ENCODE measurements at regions not wholly inside any gene's neighbourhood (a gene's known extent, or its start where the extent isn't known, plus 50 kb on each side); places are given as distances from the start of the nearest gene placed in this dataset.
"Not testable (repeated sequence)": the region's sequence is repeated elsewhere in the genome, so short reads cannot be mapped to it uniquely, and the experiment has no call there.

- DNase-seq, result not testable (repeated sequence)
Observed at GRCh38 chr13:59441068-59441467, 722.7 kb downstream of the DIAPH3 start.

- no peak for DNase-seq
Observed at GRCh38 chr13:59441596-59442280, 722.0 kb downstream of the DIAPH3 start.

- DNase-seq, result no peak
Observed at GRCh38 chr13:59442461-59442860, 721.3 kb downstream of the DIAPH3 start.

GRCh38 chr13:59442944-59443486 lies 720.7 kb downstream of the DIAPH3 start:
- no peak for DNase-seq

- no peak for DNase-seq
Observed at GRCh38 chr13:59444210-59444857, 719.4 kb downstream of the DIAPH3 start.

GRCh38 chr13:59445812-59446211 lies 717.9 kb downstream of the DIAPH3 start:
- no peak for DNase-seq

- no peak for DNase-seq
Observed at GRCh38 chr13:59446391-59446790, 717.3 kb downstream of the DIAPH3 start.

- DNase-seq, result no peak
Observed at GRCh38 chr13:59447031-59447430, 716.7 kb downstream of the DIAPH3 start.

GRCh38 chr13:59447846-59448620 lies 715.7 kb downstream of the DIAPH3 start:
- no peak for DNase-seq

GRCh38 chr13:59449750-59450149 lies 714.0 kb downstream of the DIAPH3 start:
- no peak for DNase-seq

- DNase-seq, result no peak
Observed at GRCh38 chr13:59450229-59450628, 713.5 kb downstream of the DIAPH3 start.

- DNase-seq, result no peak
Observed at GRCh38 chr13:59451236-59451635, 712.5 kb downstream of the DIAPH3 start.

GRCh38 chr13:59452189-59452890 lies 711.4 kb downstream of the DIAPH3 start:
- DNase-seq, result no peak

GRCh38 chr13:59458908-59459579 lies 704.7 kb downstream of the DIAPH3 start:
- DNase-seq, result no peak

GRCh38 chr13:59459972-59460371 lies 703.8 kb downstream of the DIAPH3 start:
- DNase-seq, result no peak

GRCh38 chr13:59461411-59461810 lies 702.3 kb downstream of the DIAPH3 start:
- no peak for DNase-seq

- DNase-seq, result no peak
Observed at GRCh38 chr13:59463023-59463422, 700.7 kb downstream of the DIAPH3 start.

- no peak for DNase-seq
Observed at GRCh38 chr13:59464926-59465325, 698.8 kb downstream of the DIAPH3 start.

GRCh38 chr13:59468396-59468795 lies 695.3 kb downstream of the DIAPH3 start:
- no peak for DNase-seq

- DNase-seq, result no peak
Observed at GRCh38 chr13:59471106-59471505, 692.6 kb downstream of the DIAPH3 start.

GRCh38 chr13:59472134-59472533 lies 691.6 kb downstream of the DIAPH3 start:
- no peak for DNase-seq

- DNase-seq, result no peak
Observed at GRCh38 chr13:59474696-59475095, 689.0 kb downstream of the DIAPH3 start.
